ENCODE measurements at regions not wholly inside any gene's neighbourhood (a gene's known extent, or its start where the extent isn't known, plus 50 kb on each side); places are given as distances from the start of the nearest gene placed in this dataset.

- Histone ChIP-seq H3K36me3 (no peaks in the 10 kb centered on the region), H3K27ac (no peak overlapping the region), H3K27me3 (no peaks in the 10 kb centered on the region), H3K9me3 (no peaks in the 10 kb centered on the region), H3K4me1 (no peaks in the 10 kb centered on the region), H3K4me3 (no peak overlapping the region)
- TF ChIP-seq CTCF (IDR thresholded peaks at IDR 0.05), result no peak
- no peak for TF ChIP-seq POLR2A (IDR thresholded peaks at IDR 0.05)
- WGBS (ENCODE audit: insufficient coverage, low coverage, low lambda C conversion rate, missing lambda C conversion rate), result 23% methylated on average over 5 of the region's 7 CpGs
- intact Hi-C loops (cut with DNase I), result no loop called here
- ATAC-seq (no peak), DNase-seq (no peak)
Observed at GRCh38 chr7:145474009-145474686, 638.3 kb upstream of the TPK1 start.

GRCh38 chr7:145471883-145472282 is 636.0 kb upstream of the TPK1 start:
- WGBS (ENCODE audit: insufficient coverage, low coverage, low lambda C conversion rate, missing lambda C conversion rate), result 21% methylated on average over 2 of the region's 2 CpGs
- no peak overlapping the region for H3K27ac ChIP-seq
- intact Hi-C loops (cut with DNase I), result no loop called here
- DNase-seq (no peak), ATAC-seq (no peak)
- no peaks in the 10 kb centered on the region for H3K4me1 ChIP-seq
- H3K27me3 ChIP-seq, result no peaks in the 10 kb centered on the region
- H3K36me3 ChIP-seq, result no peaks in the 10 kb centered on the region
- no peak overlapping the region for H3K4me3 ChIP-seq
- TF ChIP-seq CTCF (IDR thresholded peaks at IDR 0.05) (no peak), POLR2A (IDR thresholded peaks at IDR 0.05) (no peak)
- no peaks in the 10 kb centered on the region for H3K9me3 ChIP-seq

- no peaks in the 10 kb centered on the region for H3K27me3 ChIP-seq
Observed at GRCh38 chr7:145464287-145464686, 628.4 kb upstream of the TPK1 start.

GRCh38 chr7:145462463-145462862 is 626.6 kb upstream of the TPK1 start:
- no peaks in the 10 kb centered on the region for H3K9me3 ChIP-seq
- H3K4me1 ChIP-seq, result no peaks in the 10 kb centered on the region
- no peaks in the 10 kb centered on the region for H3K36me3 ChIP-seq
- H3K27ac ChIP-seq, result no peak overlapping the region
- TF ChIP-seq CTCF (IDR thresholded peaks at IDR 0.05), result no peak
- no peak for TF ChIP-seq POLR2A (IDR thresholded peaks at IDR 0.05)
- WGBS (ENCODE audit: insufficient coverage, low coverage, low lambda C conversion rate, missing lambda C conversion rate), result 54% methylated on average over 4 of the region's 4 CpGs
- H3K27me3 ChIP-seq, result no peaks in the 10 kb centered on the region
- intact Hi-C loops (cut with DNase I), result no loop called here
- H3K4me3 ChIP-seq, result no peak overlapping the region
- DNase-seq, result no peak
- no peak for ATAC-seq

More at GRCh38 chr7:145464287-145464686, 628.4 kb upstream of the TPK1 start:
- Histone ChIP-seq H3K4me3 (no peak overlapping the region), H3K27ac (no peak overlapping the region), H3K36me3 (no peaks in the 10 kb centered on the region), H3K4me1 (no peaks in the 10 kb centered on the region), H3K9me3 (no peaks in the 10 kb centered on the region)
- DNase-seq (no peak), ATAC-seq (no peak)
- intact Hi-C loops (cut with DNase I), result no loop called here
- 35% methylated on average over 1 of the region's 1 CpG for WGBS (ENCODE audit: insufficient coverage, low coverage, low lambda C conversion rate, missing lambda C conversion rate)
- no peak for TF ChIP-seq CTCF (IDR thresholded peaks at IDR 0.05)
- no peak for TF ChIP-seq POLR2A (IDR thresholded peaks at IDR 0.05)

Data from right lobe of liver (tissue), 6 donors.